ENCODE measurements at regions not wholly inside any gene's neighbourhood (a gene's known extent, or its start where the extent isn't known, plus 50 kb on each side); places are given as distances from the start of the nearest gene placed in this dataset.

DNA sequence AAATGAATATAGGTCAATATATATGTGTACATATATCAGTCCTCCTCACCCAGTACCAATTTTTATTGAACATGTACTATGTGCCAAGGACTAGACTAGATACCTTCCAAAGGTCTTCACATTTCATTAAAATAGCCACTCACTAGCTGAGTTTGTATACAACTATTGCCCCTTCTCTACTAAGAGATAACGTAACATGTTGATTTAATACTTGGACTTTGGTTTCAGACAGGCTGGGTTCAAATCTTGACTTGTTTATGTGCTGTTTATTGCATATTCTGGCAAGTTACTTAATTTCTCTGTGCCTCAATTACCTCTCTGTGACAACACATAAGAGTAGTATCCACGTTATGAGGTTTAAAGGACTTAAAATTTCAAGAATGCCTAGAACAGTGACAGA lies 184.5 kb downstream of the MTX2 start:
- TF ChIP-seq, protein P1, sequence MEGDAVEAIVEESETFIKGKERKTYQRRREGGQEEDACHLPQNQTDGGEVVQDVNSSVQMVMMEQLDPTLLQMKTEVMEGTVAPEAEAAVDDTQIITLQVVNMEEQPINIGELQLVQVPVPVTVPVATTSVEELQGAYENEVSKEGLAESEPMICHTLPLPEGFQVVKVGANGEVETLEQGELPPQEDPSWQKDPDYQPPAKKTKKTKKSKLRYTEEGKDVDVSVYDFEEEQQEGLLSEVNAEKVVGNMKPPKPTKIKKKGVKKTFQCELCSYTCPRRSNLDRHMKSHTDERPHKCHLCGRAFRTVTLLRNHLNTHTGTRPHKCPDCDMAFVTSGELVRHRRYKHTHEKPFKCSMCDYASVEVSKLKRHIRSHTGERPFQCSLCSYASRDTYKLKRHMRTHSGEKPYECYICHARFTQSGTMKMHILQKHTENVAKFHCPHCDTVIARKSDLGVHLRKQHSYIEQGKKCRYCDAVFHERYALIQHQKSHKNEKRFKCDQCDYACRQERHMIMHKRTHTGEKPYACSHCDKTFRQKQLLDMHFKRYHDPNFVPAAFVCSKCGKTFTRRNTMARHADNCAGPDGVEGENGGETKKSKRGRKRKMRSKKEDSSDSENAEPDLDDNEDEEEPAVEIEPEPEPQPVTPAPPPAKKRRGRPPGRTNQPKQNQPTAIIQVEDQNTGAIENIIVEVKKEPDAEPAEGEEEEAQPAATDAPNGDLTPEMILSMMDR (conservative IDR thresholded peaks at IDR 0.05; ENCODE audit: low read length), result no peak
- no peak for TF ChIP-seq EZH2phosphoT487 (IDR thresholded peaks at IDR 0.05; ENCODE audit: borderline replicate concordance, low read depth, low read length)
- ChIA-PET POLR2A (no interaction called here), CTCF (ENCODE audit: unreplicated experiment) (interaction anchor here (2.5 kb wide), 1 partner anchor 101 kb away, joined by 6 read pairs; no protein-coding TSS in a partner anchor)
- H3K9me2 ChIP-seq (ENCODE audit: insufficient read depth, low read length), result no peaks in the 10 kb centered on the region
- H3K9me3 ChIP-seq (ENCODE audit: low read length), result no peaks in the 10 kb centered on the region
- H3K36me3 ChIP-seq (ENCODE audit: insufficient read depth, low read length), result no peaks in the 10 kb centered on the region
- H4K20me1 ChIP-seq (ENCODE audit: insufficient read depth, low read length), result no peaks in the 10 kb centered on the region; the same call in 1 of the 2 replicates
- no peaks in the 10 kb centered on the region for H3K4me1 ChIP-seq (ENCODE audit: insufficient read depth, low read length, poor library complexity, severe bottlenecking)
- intact Hi-C loops (cut with micrococcal nuclease; ENCODE audit: unreplicated experiment), result loop anchor here (2.0 kb wide), 2 partner anchors 199 to 327 kb away; no protein-coding TSS in a partner anchor
- no TSS peak for BruUV-seq (replicated peaks)
- H3K4me2 ChIP-seq (ENCODE audit: low read length), result no peak overlapping the region
- H3K27ac ChIP-seq (ENCODE audit: low read depth, low read length, poor library complexity, severe bottlenecking), result no peak overlapping the region
- no peak overlapping the region for H3K4me3 ChIP-seq (ENCODE audit: low read depth, low read length, poor library complexity, severe bottlenecking)
- no peaks in the 10 kb centered on the region for H3K79me2 ChIP-seq (ENCODE audit: insufficient read depth, low read depth, low read length)
- no peak overlapping the region for H2AFZ ChIP-seq (ENCODE audit: low read length)
- no peak for DNase-seq (ENCODE audit: low spot score)

DNA sequence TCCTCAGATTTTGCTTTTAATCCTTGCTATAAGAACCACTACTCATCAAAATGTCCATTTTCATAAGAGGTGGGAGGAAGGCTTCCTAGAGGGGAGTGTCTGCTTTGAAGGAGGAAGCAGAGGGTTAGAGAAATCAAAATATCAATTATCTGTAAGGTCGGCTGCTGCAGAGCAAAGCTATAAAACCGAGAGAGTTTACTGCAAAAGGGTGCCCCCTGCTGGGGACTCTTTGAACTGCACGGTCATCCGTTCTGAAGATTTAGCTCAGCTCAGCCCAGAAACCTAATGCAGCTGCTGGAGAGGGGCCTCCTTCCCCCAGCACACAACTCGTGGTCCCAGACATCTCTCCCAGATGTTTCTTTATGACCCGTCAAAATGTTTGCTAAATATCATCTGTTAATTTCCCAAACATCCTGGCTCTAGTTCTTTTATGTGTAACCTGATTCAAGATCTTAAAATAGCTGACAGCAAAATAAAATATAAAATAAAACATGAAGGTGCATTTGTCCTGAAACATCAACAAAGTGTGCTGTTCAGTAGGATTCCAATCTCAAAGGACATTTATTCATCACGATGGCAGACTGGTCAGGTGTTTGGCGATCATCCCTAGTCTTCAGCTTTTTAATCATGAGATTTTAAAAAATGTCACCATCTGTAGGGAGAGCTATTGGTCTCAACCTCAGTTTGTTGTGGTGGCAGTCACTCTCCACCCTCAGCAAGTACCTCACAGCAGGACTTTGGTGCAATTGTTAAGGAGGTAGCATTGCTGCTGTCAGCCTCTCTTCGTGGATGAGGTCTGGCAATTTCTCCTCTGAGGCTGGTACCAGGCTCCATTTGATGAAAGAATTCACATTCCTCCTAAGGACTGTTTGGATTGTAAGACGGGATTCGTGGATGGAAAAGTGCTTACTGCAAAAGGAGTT lies 185.9 kb downstream of the MTX2 start:
- H3K9me2 ChIP-seq (ENCODE audit: insufficient read depth, low read length), result no peaks in the 10 kb centered on the region
- CTCF ChIA-PET (ENCODE audit: unreplicated experiment), result interaction anchor here (0.5 to 2.5 kb wide), 9 partner anchors 8 to 328 kb away, joined by 3 to 7 read pairs (median 4); no protein-coding TSS in a partner anchor
- no peak overlapping the region for H3K4me2 ChIP-seq (ENCODE audit: low read length)
- BruUV-seq (replicated peaks), result no TSS peak
- H2AFZ ChIP-seq (ENCODE audit: low read length), result no peak overlapping the region
- DNase-seq (ENCODE audit: low spot score), result peak; percentile 73
- POLR2A ChIA-PET, result interaction anchor here (0.9 to 1.1 kb wide), 2 partner anchors 315 to 318 kb away, joined by 3 read pairs; no protein-coding TSS in a partner anchor
- H4K20me1 ChIP-seq (ENCODE audit: insufficient read depth, low read length), result no peaks in the 10 kb centered on the region; the same call in 1 of the 2 replicates
- no peaks in the 10 kb centered on the region for H3K36me3 ChIP-seq (ENCODE audit: insufficient read depth, low read length)
- no peaks in the 10 kb centered on the region for H3K79me2 ChIP-seq (ENCODE audit: insufficient read depth, low read depth, low read length)
- TF ChIP-seq, protein P1 (conservative IDR thresholded peaks at IDR 0.05; ENCODE audit: low read length), result peak; percentile 94
- no peak for TF ChIP-seq EZH2phosphoT487 (IDR thresholded peaks at IDR 0.05; ENCODE audit: borderline replicate concordance, low read depth, low read length)
- no peak overlapping the region for H3K27ac ChIP-seq (ENCODE audit: low read depth, low read length, poor library complexity, severe bottlenecking)
- no peak overlapping the region for H3K4me3 ChIP-seq (ENCODE audit: low read depth, low read length, poor library complexity, severe bottlenecking)
- intact Hi-C loops (cut with micrococcal nuclease; ENCODE audit: unreplicated experiment), result loop anchor here (1.0 to 2.0 kb wide), 3 partner anchors 198 to 328 kb away; no protein-coding TSS in a partner anchor
- no peaks in the 10 kb centered on the region for H3K4me1 ChIP-seq (ENCODE audit: insufficient read depth, low read length, poor library complexity, severe bottlenecking)
- H3K9me3 ChIP-seq (ENCODE audit: low read length), result no peaks in the 10 kb centered on the region
